Activated CD8-positive, alpha-beta memory T cell treated with anti-CD3 and anti-CD28 coated beads for 4 hours (primary cell): ENCODE measurements at regions not wholly inside any gene's neighbourhood (a gene's known extent, or its start where the extent isn't known, plus 50 kb on each side); places are given as distances from the start of the nearest gene placed in this dataset.

Experiments
- DNase-seq, 2 donors: peaks; one replicate each; pipeline ENCODE4 v3.0.0-alpha.2; 2020; ENCODE audit warnings: low read depth in 2 of 2

DNA sequence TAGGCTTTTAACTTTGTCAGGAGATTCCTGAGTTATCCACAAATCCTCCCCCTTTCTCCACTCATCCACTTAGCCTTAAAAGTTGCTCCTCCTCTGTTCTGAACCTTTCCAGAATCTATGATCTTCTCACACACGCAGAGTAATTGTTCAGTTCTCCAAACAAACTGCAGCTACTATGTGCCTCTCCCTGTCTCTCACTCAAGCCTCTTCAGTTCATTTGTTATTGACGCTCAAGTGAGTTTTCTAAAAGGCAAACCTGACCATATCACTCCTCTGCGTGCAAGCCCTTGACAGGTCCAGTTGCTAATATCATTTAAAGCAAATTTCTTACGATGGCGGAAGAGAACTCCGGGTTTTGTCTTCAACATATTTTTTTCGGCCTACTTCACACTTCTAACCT, 1169.7 kb upstream of the TENM4 start:
- DNase-seq = no peak

DNA sequence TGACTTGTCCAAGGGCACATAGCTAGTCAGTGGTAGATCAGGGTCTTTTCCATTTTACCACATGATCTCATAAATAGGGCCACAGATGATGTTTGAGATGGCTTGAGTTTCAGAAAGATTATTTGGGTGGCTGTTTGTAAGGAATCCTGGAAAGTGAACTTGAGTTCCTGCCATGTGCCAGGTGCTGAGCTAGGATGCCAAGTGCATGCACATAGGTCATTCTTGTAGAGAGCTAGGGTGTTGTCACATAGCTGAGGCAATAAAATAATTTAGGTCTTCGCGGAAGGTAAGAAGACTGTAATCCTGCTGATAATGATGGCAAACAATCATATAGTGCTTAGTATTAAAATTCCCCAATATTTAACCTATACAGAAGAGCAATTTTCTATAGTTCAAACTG, 1162.6 kb upstream of the TENM4 start:
- no peak for DNase-seq

DNA sequence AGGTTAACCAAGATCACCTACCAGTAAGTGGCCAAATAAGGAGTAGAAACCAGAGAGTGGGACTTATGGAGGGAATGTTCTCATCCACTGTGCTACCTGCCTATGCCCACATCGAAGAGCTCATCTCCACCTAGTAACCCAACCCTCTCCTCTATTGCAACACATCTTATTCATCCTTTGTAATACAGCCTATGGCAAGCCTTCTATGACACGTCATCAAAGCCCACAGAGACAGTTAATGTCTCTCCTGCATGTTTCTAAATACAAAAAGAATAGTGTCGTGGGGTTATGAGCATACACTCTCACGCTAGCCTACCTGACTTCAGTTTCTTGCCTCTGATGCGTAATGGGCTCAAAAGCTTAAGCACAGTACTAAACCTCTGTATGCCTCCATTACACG, 1158.1 kb upstream of the TENM4 start:
- no peak for DNase-seq

DNA sequence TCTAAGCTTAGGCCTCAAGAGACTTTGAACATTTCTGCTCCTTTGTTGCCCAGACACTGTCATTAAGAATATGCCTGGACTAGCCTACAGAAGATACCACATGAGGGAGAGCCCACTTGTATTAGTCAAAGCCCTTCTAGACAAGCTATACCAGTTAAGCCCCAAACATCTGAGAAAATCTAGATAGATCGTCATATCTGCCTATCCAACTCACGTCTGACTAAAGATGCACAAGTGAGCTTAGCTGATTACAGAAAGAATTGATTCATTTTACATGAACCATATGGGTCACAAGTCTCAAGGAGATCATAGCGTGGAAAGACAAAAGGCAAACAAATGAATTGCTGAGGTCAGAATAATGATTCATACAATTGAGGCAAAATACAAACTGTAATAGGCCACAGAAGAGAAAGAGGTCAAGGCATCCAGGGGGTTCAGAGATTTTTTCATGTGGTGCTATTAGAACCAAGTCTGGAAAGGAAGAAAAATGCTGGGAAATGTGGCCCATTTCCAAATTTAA, 1155.5 kb upstream of the TENM4 start:
- no peak for DNase-seq

DNA sequence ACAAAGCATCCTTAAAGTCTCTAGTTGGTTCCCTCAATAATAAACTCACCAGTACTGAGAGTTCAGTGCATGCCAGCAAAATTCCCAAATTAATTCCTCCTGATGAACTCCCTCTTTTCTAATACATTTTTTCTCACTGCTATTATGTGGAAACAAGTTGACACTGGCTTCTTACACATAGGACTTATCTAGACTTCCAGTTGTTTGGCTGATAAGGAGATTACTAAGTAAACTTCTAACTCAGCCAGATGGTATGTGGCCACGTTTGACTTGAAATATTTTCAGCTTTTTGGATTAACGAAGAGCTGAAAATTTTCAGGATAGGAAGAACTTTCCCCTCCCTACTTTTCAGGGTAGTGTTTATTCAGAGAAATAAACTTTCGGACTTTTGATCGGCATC, 1154.2 kb upstream of the TENM4 start:
- no peak for DNase-seq

DNA sequence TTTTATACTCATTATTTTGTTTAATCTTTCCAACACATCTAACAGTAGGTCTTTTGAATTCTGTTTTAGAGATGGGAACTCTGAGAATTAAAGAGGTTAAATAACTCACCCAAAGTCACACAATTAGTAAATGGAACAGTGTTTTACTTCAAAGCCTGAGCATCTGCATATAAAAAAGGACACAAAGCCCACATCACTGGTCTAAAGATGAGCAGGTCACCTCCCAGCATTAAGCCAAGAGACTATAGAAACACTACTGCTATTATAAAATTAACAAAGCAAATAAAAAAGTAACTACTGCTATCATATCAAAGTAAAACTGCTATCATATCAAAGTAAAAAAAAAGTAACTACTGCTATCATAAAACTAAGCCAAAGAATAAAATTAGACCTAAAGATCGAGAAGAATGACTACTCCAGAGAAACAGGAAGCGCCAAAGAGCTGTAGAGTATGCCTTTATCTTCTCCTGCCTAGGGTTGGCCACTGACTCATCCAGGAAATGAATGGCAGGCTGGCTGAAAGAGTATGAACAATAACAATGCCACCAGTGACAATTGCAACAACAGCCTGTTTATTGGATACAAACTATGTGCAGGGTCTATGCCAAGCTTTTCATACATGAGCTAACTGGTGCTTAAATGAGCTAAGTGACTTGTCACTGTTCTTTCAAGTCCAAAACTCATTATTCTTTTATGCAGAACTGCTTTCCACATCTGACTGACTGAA, 1153.0 kb upstream of the TENM4 start:
- no peak for DNase-seq

DNA sequence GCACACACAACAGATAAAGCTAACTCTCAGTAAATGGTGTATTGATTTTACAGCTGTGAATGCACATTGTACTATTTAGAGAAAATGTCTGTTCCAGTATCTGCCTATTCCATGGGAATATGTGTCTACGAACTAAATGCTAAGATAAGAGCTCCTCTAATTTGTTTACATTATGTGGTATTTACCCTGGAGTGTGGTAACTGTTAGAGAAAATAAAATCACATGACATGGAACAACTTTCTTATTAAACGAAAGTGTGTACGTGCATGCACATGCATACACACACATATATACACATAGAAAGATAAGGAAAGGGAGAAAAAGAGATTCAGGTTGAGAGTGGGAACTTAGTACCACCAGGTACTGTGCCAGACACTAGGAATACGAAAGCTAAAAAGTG, 1151.7 kb upstream of the TENM4 start:
- no peak for DNase-seq

DNA sequence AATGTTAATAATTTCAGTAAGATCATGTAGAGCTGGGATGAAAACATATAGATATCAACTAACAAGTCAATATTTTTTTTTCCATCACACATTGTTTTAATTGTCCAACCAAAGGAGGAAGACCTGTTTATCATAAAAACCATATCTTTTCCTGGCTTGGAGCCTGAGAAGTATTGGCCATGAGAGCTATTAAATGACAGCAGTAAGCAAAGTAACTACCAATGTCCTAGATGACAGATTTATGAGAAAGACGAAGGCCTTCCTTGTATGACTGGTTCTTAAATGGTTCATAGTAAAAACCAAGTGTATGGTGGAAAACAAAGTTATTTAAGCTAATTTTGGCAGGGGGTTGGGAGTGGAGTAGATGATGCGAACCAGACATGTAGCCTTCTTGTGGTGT, 1147.1 kb upstream of the TENM4 start:
- DNase-seq = no peak

DNA sequence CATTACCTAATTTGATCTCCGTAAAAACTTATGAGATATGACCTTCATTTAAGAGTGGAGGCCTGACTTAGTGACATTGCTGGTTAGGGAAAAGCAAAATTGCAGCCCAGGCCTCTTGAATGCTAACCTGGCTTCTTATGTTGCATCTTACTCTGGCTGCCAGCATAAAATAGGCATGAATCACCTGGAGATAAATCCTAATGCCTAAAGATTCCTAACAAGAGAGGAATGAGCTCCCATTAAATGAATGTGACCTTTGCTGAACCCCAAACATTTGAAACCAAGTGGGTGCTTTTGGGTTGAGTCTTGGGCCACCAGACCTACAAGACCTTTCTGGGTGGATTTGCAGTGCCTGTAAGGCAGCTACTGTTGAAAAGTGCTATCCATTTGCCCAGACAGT, 1145.6 kb upstream of the TENM4 start:
- no peak for DNase-seq

DNA sequence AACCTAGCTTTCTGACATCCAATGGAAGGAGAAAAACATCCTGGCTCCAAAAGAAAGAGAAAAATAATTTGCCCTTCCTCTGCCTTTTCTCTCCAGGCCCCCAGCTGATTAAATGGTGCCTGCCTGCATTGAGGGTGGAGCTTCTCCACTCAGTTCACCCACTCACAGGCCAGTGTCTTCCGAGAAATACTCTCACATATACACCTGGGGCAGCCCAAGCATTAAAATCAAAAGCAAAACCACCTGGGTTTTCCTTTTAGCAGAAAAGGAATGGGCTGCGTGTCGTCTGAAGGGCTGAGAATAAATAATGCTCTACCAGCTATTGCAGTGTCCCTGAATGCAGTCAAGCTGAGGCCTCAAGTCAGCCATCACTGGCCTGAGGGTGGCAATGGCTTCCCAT, 1143.8 kb upstream of the TENM4 start:
- no peak for DNase-seq

DNA sequence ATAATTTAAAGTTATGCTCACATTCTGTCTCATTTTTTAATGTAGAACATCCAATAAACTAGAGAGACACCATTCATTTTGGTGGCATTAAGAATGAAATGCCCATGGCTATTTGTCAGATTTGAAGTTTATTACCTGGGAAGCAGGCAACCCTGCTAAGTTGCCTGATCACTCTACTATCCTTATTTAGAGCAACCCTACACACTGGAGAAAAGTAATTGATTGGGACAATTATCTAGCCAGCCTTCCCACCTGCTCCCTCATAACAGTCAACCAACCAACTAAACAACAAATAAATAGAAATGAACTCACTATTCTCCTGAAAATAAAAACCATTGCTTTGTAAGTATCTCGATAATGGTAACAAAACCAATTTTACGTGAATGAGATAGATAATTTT, 1129.0 kb upstream of the TENM4 start:
- DNase-seq = no peak

DNA sequence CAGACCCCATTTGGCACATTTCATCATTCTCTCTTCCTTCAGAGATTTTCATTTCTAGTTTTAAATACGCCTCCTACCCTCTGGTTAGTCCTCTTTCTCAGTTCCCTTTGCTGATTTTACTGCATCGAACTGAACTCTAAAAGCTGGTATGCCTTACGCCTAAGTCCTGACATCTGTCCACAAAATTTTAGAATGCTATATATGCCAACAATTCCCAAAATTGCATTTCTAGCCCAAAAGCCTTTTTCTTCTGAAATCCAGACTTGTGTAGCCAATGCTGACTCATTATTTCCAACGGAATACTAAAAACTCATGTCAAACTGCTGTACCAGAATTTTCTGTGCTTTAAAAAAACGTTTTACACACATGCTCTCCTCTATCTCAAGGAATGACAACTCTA, 1124.4 kb upstream of the TENM4 start:
- no peak for DNase-seq

DNA sequence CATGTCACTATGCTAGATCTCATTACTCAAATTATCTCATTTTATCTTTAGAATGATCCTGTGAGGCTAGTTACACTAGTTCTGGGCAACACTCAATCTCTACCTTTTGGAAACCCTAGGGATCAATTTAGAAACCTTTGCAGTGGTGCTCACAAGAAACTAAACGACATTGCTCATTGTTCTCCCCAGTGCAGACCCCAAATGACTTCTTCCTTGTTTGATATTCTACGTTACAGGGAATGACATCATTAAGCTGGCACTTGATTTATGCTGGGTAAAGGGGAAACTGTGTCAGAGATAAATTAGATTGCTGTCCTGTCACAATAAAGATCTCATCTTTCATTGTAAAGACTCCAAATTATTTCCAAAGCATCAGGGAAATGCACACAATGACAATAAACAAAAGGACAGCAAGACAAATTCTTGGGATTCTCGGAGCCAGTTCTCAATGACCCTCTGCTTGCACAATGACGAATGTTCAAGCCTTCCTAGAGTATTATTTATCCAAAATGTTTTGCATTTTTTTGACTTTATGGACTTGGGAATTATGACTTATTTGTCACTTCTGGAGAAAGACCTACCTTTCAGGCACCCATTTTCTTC, 1121.8 kb upstream of the TENM4 start:
- no peak for DNase-seq

DNA sequence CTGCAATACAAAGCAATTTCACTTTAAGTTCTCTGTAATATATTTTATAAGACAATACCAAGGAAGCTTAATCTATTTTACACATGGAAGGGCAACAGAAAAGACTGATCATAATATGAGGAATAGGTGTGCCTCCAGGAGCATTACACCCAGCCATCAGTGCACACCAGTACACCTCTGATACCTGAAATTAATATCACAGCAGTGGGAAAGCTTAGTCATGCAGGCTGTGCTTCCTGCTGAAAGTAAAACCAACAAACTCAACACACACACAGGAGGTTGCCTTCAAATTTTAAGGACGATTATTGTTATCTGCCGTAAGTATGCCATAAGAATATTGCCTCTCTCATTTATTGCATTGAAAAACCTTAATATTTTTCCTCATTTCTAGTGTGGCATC, 1119.1 kb upstream of the TENM4 start:
- no peak for DNase-seq

DNA sequence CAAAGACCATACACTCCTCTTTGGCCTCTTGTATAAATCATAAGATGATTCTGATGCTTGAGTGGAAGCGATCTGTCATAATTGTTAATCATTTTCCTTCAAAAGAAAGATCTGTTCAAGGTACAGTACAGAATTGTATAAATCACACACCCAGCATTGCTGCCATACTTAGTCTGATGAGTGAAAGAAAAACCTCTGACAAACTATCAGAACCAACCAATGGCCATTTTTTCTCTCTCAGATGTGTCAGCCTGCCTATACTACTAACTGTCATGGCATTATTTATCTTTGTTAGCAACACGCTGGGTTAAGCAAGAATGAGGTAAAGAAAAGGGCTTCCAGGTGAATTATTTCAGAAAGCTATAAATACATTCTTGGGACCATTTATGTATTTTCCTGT, 1112.7 kb upstream of the TENM4 start:
- no peak for DNase-seq

DNA sequence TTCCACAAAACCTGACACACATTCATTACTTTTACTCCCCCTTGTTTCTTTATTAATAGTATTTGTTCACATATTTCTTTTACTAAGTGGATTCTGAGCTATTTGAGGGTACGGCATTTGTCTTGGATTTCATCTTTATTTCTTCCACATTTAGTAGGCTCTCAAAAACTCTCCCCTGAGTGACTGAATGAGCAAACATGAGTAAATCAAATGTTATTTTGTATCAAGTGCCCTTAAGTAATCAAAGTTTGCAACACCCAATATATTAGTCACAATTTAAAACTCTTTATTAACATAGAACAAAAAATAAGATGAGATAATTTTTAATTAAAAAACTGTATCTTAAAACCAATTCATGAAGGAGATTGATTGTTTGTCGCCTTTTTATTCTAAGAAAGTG, 1101.9 kb upstream of the TENM4 start:
- no peak for DNase-seq

DNA sequence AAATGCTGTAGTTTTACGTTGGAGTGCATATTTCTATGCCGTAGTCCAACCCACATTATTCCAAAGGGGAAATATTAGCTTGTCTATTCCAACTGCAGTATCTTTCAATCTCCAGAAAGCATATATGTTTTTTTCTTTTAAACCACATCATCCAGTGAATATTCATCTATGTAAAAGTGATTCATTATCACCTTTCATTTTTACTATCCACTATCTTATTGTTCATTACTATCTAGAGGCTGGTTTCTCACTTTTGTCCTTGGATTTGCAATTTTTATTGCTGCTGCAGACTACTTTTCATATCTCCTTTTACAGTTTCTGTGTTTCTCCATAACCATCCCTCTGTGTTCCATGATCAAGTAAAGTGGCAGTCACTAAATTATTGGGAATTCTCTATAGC, 1097.2 kb upstream of the TENM4 start:
- no peak for DNase-seq

DNA sequence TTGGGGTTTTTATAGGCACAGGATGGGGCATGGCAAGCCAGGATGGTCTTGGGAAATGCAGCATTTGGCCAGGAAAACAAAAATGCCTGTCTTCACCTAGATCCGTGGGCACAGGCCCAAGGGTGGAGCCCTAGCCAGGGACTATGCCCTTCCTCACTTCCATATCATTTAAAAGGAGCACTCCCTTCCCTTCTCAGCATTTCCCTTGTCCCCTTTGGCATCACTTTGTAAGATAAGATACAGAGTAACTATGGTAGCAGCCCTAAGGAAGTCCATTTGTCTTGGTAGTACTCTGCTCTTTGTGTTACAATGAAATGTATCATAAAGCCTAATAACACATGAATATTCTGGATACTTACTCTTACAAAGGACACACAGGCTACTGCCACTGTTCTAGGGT, 1092.6 kb upstream of the TENM4 start:
- DNase-seq = no peak

DNA sequence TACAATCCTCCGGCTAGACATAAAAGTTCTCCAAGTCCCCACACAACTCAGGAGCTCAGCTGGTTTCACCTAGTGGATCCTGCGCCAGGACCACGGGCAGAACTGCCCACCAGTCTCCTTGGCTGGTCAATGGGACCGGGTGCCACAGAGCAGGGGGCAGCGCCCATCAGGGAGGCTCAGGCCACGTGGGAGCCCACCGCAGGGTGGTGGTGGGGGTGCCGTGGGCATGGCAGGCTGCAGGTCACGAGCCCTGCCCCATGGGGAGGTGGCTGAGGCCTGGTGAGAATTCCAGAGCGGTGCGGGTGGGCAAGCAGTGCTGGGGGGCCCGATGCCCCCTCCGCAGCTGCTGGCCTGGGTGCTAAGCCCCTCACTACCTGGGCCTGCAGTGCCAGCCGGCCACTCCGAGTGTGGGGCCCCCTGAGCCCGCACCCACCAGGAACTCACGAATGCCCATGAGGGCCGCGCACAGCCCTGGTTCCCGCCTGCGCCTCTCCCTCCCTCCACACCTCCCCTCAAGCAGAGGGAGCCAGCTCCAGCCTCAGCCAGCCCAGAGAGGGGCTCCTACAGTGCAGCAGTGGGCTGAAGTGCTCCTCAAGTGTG, 1091.9 kb upstream of the TENM4 start:
- no peak for DNase-seq

DNA sequence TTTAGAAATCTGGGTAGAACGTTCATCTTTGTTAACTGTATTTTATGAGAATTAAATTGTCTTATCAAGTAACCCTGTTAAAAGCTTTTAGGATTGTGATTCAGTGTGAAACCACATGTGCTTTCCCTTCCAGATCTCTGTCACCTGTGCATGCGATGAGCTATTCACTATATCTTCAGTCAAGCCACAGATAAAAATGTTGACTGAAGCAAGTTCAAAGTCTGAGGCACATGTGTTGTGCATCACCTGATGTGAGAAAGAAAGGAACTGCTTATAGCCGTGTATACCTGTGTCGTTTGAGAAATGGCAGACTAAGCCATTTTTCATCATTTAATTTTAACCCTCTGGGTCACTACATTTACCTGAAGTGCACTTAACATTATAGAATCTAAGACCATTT, 1088.9 kb upstream of the TENM4 start:
- DNase-seq = no peak

DNA sequence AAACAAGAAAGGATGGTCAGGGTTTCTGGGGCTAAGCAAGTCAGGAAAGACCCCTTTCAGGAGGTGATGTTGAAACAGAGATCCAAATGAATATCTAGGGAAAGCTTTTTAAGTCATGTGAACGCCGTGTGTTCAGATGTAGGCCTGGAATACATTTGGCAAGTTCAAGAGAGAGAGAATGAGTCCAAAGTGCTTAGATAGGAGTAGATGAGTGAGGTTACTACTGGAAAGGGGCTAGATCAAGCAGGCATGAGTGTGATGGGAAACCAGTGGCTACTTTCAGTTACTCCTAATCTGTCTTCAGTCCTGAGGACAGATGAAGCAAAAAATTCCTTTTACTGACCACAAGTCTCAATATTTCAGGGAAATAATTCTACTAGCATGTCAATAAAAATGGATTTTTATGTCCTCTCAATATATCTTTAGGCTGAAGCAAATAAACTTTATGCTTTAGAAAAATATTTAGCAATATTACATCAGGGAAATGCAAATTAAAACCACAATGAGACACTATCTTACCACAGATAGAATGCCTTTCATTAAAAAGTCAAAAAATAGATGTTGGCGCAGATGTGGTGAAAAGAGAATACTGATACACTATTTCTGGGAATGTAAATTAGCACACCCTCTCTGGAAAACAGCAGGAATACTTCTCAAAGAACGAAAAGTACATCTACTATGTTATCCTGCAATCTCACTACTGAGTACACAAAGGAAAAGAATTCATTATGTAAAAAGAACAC, 1085.0 kb upstream of the TENM4 start:
- no peak for DNase-seq

DNA sequence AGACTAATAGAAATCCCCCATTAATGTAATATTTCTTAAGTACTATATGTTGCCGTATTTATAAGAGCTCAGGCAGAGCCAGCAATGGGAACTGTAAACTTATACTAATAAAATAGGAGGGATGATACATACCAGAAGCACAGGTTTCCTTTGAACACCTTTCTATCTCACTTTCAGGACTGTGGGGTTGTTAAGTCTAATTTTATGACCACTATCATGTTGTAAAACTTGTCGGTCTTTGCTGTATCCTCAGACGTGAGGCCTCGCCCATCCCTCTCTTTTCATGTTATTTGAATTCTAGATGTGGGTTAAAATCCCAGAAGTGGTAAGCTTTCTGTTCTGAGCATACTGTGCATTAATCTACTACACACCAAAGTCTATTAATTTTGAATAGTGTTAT, 1083.5 kb upstream of the TENM4 start:
- DNase-seq = no peak

DNA sequence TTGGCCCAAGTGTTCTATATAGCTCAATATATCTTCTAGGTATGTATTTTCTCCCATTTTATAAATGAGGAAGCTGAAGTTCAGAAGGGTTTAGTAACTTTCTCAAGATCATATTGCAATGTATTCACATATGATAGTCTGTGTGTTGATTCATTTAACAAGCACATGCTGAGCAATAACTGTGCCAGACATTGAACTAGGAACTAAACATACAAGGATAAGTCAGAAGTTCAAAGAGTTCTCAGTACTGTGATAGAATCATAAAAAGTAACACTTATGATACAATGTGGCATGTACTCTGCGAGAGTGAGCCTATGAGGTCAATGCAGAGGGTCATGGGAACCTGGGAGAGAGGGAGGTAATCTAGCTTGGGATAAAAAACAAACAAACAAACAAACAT, 1082.2 kb upstream of the TENM4 start:
- no peak for DNase-seq
